DOHH2 (cell line): ENCODE measurements at regions not wholly inside any gene's neighbourhood (a gene's known extent, or its start where the extent isn't known, plus 50 kb on each side); places are given as distances from the start of the nearest gene placed in this dataset.

Experiments
- H3F3A ChIP-seq: fragments of 200-600 bp; sonication (generic), shearing (Covaris generic); 2 replicates; pipeline ENCODE4 v1.6.0; 2016; ENCODE audit warnings: antibody characterized with exemption, mild to moderate bottlenecking; ENCODE audit not compliant: control insufficient read depth, insufficient read depth
- H3K27ac ChIP-seq: fragments of 200-600 bp; sonication (generic); 2 replicates; pipeline ENCODE4 v1.5.1; 2014; ENCODE audit warnings: low read depth, mild to moderate bottlenecking, low read length, moderate library complexity
- H3K27me3 ChIP-seq: fragments of 200-600 bp; sonication (generic); 2 replicates; pipeline ENCODE4 v1.6.1; 2014; ENCODE audit warnings: mild to moderate bottlenecking, low read length, mixed read lengths; ENCODE audit not compliant: control insufficient read depth
- H3K36me3 ChIP-seq: fragments of 200-600 bp; sonication (generic); 2 replicates; pipeline ENCODE4 v1.6.1; 2014; ENCODE audit warnings: mild to moderate bottlenecking, low read length, moderate library complexity, mixed read lengths; ENCODE audit not compliant: control insufficient read depth
- H3K4me1 ChIP-seq: fragments of 200-600 bp; sonication (generic); 2 replicates; pipeline ENCODE4 v1.6.1; 2014; ENCODE audit warnings: mild to moderate bottlenecking, low read length, mixed read lengths; ENCODE audit not compliant: control insufficient read depth
- H3K4me2 ChIP-seq: fragments of 200-600 bp; sonication (generic); 2 replicates; pipeline ENCODE4 v1.6.0; 2014; ENCODE audit warnings: mild to moderate bottlenecking, low read length, moderate library complexity
- H3K4me3 ChIP-seq: fragments of 200-600 bp; sonication (generic); 2 replicates; pipeline ENCODE4 v1.5.1; 2014; ENCODE audit warnings: mild to moderate bottlenecking, low read length, mixed read lengths
- H3K79me2 ChIP-seq: fragments of 200-600 bp; sonication (generic); 2 replicates; pipeline ENCODE4 v1.6.1; 2014; ENCODE audit warnings: mild to moderate bottlenecking, low read length, mixed read lengths; ENCODE audit not compliant: control insufficient read depth
- H3K9me2 ChIP-seq: fragments of 200-600 bp; sonication (generic); replicated peaks from 2 replicates; pipeline ENCODE4 v1.6.1; 2014; ENCODE audit warnings: mild to moderate bottlenecking, low read length, mixed read lengths; ENCODE audit not compliant: control insufficient read depth
- H3K9me3 ChIP-seq: fragments of 200-600 bp; sonication (generic); 2 replicates; pipeline ENCODE4 v1.6.1; 2014; ENCODE audit warnings: antibody characterized with exemption, low read length, mixed read lengths; ENCODE audit not compliant: control insufficient read depth, insufficient read depth
- H4K20me1 ChIP-seq: fragments of 200-600 bp; sonication (generic); 2 replicates; pipeline ENCODE4 v1.6.0; 2014; ENCODE audit warnings: low read depth, mild to moderate bottlenecking, antibody characterized with exemption, low read length, moderate library complexity; ENCODE audit not compliant: control insufficient read depth, insufficient read depth
- CTCF ChIP-seq: fragments of 200-600 bp; sonication (generic); IDR thresholded peaks from one replicate; pipeline ENCODE4 v1.5.1; 2014; ENCODE audit warnings: antibody characterized with exemption, mild to moderate bottlenecking, low read depth, low read length; ENCODE audit not compliant: poor library complexity, severe bottlenecking
- EZH2phosphoT487 ChIP-seq: fragments of 200-600 bp; sonication (generic); IDR thresholded peaks from 2 replicates; pipeline ENCODE4 v1.6.1; 2017; ENCODE audit warnings: borderline replicate concordance, mild to moderate bottlenecking, antibody characterized with exemption, low read length, moderate library complexity, mixed read lengths

GRCh38 chr18:60552948-60553347 lies 180.4 kb upstream of the MC4R start:
- TF ChIP-seq CTCF (no peak), EZH2phosphoT487 (no peak)
- no peak overlapping the region for H3K27ac ChIP-seq
- H3K9me3 ChIP-seq, result no peaks in the 10 kb centered on the region
- H3K4me3 ChIP-seq, result no peak overlapping the region
- no peaks in the 10 kb centered on the region for H3K27me3 ChIP-seq
- H3K79me2 ChIP-seq, result no peaks in the 10 kb centered on the region
- H3F3A ChIP-seq, result no peaks in the 10 kb centered on the region
- no peaks in the 10 kb centered on the region for H4K20me1 ChIP-seq
- no peaks in the 10 kb centered on the region for H3K36me3 ChIP-seq
- H3K4me1 ChIP-seq, result no peaks in the 10 kb centered on the region
- no peaks in the 10 kb centered on the region for H3K9me2 ChIP-seq
- H3K4me2 ChIP-seq, result no peak overlapping the region

- Histone ChIP-seq H3F3A (no peaks in the 10 kb centered on the region), H3K36me3 (no peaks in the 10 kb centered on the region), H3K9me2 (no peaks in the 10 kb centered on the region), H3K79me2 (no peaks in the 10 kb centered on the region), H4K20me1 (no peaks in the 10 kb centered on the region), H3K27ac (no peak overlapping the region), H3K9me3 (no peaks in the 10 kb centered on the region), H3K4me2 (no peak overlapping the region), H3K4me3 (no peak overlapping the region), H3K4me1 (no peaks in the 10 kb centered on the region), H3K27me3 (no peaks in the 10 kb centered on the region)
- TF ChIP-seq CTCF (no peak), EZH2phosphoT487 (no peak)
Observed at GRCh38 chr18:60554967-60555366, 182.4 kb upstream of the MC4R start.

GRCh38 chr18:60555625-60556024 lies 183.1 kb upstream of the MC4R start:
- Histone ChIP-seq H3K79me2 (no peaks in the 10 kb centered on the region), H3K27ac (no peak overlapping the region), H3F3A (no peaks in the 10 kb centered on the region), H3K27me3 (no peaks in the 10 kb centered on the region), H3K4me3 (no peak overlapping the region), H3K4me2 (no peak overlapping the region), H3K9me2 (no peaks in the 10 kb centered on the region), H4K20me1 (no peaks in the 10 kb centered on the region), H3K4me1 (no peaks in the 10 kb centered on the region), H3K9me3 (no peaks in the 10 kb centered on the region), H3K36me3 (no peaks in the 10 kb centered on the region)
- TF ChIP-seq EZH2phosphoT487, result no peak
- no peak for TF ChIP-seq CTCF

GRCh38 chr18:60556326-60556725 lies 183.8 kb upstream of the MC4R start:
- Histone ChIP-seq H3K9me2 (no peaks in the 10 kb centered on the region), H3K79me2 (no peaks in the 10 kb centered on the region), H3K4me1 (no peaks in the 10 kb centered on the region), H3K9me3 (no peaks in the 10 kb centered on the region), H3K4me3 (no peak overlapping the region), H3F3A (no peaks in the 10 kb centered on the region), H3K27ac (no peak overlapping the region), H3K36me3 (no peaks in the 10 kb centered on the region), H4K20me1 (no peaks in the 10 kb centered on the region), H3K4me2 (no peak overlapping the region), H3K27me3 (no peaks in the 10 kb centered on the region)
- TF ChIP-seq EZH2phosphoT487, result no peak
